Muscle of leg (tissue), 3 donors: ENCODE measurements at regions not wholly inside any gene's neighbourhood (a gene's known extent, or its start where the extent isn't known, plus 50 kb on each side); places are given as distances from the start of the nearest gene placed in this dataset.

Experiments
- DNase-seq: peaks from one replicate; pipeline ENCODE4 v3.0.0; 2013
- H3K27ac ChIP-seq: one replicate; pipeline ENCODE4 v1.5.1; 2013; ENCODE audit warnings: mild to moderate bottlenecking, low read length, control low read depth
- H3K27me3 ChIP-seq: one replicate; pipeline ENCODE4 v1.6.1; 2013; ENCODE audit warnings: low read length; ENCODE audit not compliant: control insufficient read depth, insufficient read depth
- H3K36me3 ChIP-seq: one replicate; pipeline ENCODE4 v1.6.1; 2013; ENCODE audit warnings: low read length; ENCODE audit not compliant: control insufficient read depth, insufficient read depth
- H3K4me1 ChIP-seq: one replicate; pipeline ENCODE4 v1.6.1; 2013; ENCODE audit warnings: low read length; ENCODE audit not compliant: control insufficient read depth, insufficient read depth
- H3K4me3 ChIP-seq: one replicate; pipeline ENCODE4 v1.5.1; 2013; ENCODE audit warnings: low read length, control low read depth
- H3K9me3 ChIP-seq: replicated peaks from 2 replicates; pipeline ENCODE4 v1.6.1; 2013; ENCODE audit warnings: low read depth, low read length; ENCODE audit not compliant: control insufficient read depth
- WGBS: methylation state at CpG from one replicate; pipeline ENCODE4 v1.1.5; 2013; ENCODE audit warnings: missing lambda C conversion rate; ENCODE audit not compliant: insufficient coverage; 5-methylcytosine and 5-hydroxymethylcytosine counted together

GRCh38 chr10:125392609-125393008, 232.2 kb upstream of the CTBP2 start:
- no peaks in the 10 kb centered on the region for H3K27me3 ChIP-seq
- WGBS: no CpG with 5 or more reads among the region's 3 CpGs
- H3K4me1 ChIP-seq: no peaks in the 10 kb centered on the region
- peaks cover 8% of the 10 kb centered on the region for H3K9me3 ChIP-seq
- no peak overlapping the region for H3K27ac ChIP-seq
- peak; percentile 51 for DNase-seq
- H3K36me3 ChIP-seq: no peaks in the 10 kb centered on the region
- no peak overlapping the region for H3K4me3 ChIP-seq

DNA sequence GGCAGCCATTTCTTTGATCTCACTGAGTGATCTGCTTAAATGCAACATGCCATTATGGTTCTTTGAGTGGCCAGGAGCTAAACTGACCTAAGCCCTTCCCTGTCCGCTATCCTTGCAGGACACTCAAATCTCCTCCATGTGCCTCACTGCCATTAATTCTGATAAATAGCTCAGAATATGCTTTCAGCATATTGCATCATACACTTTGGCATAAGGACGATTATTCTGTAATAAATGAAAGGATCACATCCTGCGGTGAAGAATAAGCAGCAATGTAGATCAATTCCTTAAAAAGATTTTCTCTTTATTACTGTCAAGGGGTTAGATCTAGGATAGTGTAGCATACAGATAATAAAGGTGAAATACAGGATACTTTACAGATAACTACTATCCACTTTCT, 231.8 kb upstream of the CTBP2 start:
- no peaks in the 10 kb centered on the region for H3K27me3 ChIP-seq
- peaks cover 8% of the 10 kb centered on the region for H3K9me3 ChIP-seq
- no peaks in the 10 kb centered on the region for H3K36me3 ChIP-seq
- DNase-seq: peak; percentile 15
- no peak overlapping the region for H3K4me3 ChIP-seq
- WGBS: 0% methylated on average over 1 of the region's 3 CpGs
- no peaks in the 10 kb centered on the region for H3K4me1 ChIP-seq
- H3K27ac ChIP-seq: no peak overlapping the region

DNA sequence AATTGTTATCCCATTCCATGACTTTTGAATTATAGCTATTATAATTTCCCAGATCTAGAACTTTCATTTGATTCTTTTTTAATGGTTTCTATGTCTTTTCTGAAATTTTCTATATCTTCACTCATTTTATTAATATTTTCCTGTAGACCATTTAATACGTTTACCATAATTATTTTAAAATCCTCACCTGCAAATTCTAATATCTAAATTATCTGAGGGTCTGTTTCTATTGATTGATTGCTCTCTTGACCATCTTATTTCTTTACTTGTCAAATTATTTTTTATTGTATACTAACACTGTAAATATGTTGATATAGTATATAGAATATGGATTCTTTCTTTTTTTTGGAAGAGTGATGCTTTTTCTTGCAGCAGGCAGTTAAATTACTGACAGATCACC, 229.3 kb upstream of the CTBP2 start:
- H3K4me3 ChIP-seq: no peak overlapping the region
- WGBS: no CpG with 5 or more reads among the region's 1 CpG

DNA sequence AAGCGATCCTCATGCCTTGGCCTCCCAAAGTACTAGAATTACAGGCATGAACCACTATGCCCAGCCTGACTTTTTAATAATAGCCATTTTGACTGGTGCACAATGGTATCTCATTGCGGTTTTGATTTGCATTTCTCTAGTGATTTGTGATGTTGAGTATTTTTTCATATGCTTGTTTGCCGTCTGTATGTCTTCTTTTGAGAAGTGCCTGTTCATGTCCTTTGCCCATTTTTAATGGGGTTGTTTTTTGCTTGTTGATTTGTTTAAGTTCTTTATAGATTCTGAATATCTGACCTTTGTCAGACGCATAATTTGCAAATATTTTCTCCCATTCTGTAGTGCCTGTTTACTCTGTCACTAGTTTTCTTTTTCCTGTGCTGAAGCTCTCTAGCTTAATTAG, 219.2 kb upstream of the CTBP2 start:
- 100% methylated on average over 1 of the region's 4 CpGs for WGBS
- H3K27ac ChIP-seq: no peak overlapping the region
- H3K4me1 ChIP-seq: no peaks in the 10 kb centered on the region
- H3K36me3 ChIP-seq: no peaks in the 10 kb centered on the region
- no peak overlapping the region for H3K4me3 ChIP-seq
- peaks cover 2% of the 10 kb centered on the region for H3K27me3 ChIP-seq
- H3K9me3 ChIP-seq: peaks cover 2% of the 10 kb centered on the region
- no peak for DNase-seq

More for the DNA sequence above, 229.3 kb upstream of the CTBP2 start:
- H3K4me1 ChIP-seq: no peaks in the 10 kb centered on the region
- H3K9me3 ChIP-seq: peaks cover 8% of the 10 kb centered on the region
- DNase-seq: no peak
- no peaks in the 10 kb centered on the region for H3K36me3 ChIP-seq
- no peak overlapping the region for H3K27ac ChIP-seq
- peaks cover 3% of the 10 kb centered on the region for H3K27me3 ChIP-seq

- no peaks in the 10 kb centered on the region for H3K36me3 ChIP-seq
- H3K4me1 ChIP-seq: no peaks in the 10 kb centered on the region
- H3K27ac ChIP-seq: no peak overlapping the region
- H3K27me3 ChIP-seq: peaks cover 2% of the 10 kb centered on the region
- no peak overlapping the region for H3K4me3 ChIP-seq
- peaks cover 2% of the 10 kb centered on the region for H3K9me3 ChIP-seq
- DNase-seq: no peak
Observed at GRCh38 chr10:125377368-125377767, 217.0 kb upstream of the CTBP2 start.

DNA sequence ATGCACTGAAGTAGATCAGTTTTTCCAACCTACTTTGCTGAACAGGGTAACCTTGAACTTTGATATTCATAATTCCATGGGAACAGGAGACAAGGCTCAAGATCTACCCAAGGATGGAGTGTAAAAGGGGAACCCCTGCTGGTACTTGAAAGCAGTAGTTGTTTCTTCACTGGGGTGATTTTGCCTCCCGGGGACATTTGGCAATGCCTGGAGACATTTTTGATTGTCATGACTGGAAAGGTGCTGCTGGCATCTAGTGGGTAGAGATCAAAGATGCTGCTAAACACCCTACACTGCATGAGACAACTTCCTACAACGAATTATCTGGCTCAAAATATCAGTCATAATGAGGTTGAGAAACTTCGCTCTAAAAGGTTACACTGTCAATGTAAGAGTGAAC, 214.8 kb upstream of the CTBP2 start:
- Histone ChIP-seq H3K9me3 (peaks cover 2% of the 10 kb centered on the region), H3K36me3 (no peaks in the 10 kb centered on the region), H3K27me3 (peaks cover 3% of the 10 kb centered on the region), H3K4me1 (no peaks in the 10 kb centered on the region), H3K27ac (no peak overlapping the region), H3K4me3 (no peak overlapping the region)
- DNase-seq: no peak
- WGBS: no CpG with 5 or more reads among the region's 3 CpGs

GRCh38 chr10:125373546-125373945, 213.2 kb upstream of the CTBP2 start:
- no peak overlapping the region for H3K27ac ChIP-seq
- WGBS: 74% methylated on average over 5 of the region's 6 CpGs
- H3K4me3 ChIP-seq: no peak overlapping the region
- H3K4me1 ChIP-seq: no peaks in the 10 kb centered on the region
- H3K27me3 ChIP-seq: peaks cover 3% of the 10 kb centered on the region
- H3K9me3 ChIP-seq: no peaks in the 10 kb centered on the region
- DNase-seq: no peak
- H3K36me3 ChIP-seq: no peaks in the 10 kb centered on the region

DNA sequence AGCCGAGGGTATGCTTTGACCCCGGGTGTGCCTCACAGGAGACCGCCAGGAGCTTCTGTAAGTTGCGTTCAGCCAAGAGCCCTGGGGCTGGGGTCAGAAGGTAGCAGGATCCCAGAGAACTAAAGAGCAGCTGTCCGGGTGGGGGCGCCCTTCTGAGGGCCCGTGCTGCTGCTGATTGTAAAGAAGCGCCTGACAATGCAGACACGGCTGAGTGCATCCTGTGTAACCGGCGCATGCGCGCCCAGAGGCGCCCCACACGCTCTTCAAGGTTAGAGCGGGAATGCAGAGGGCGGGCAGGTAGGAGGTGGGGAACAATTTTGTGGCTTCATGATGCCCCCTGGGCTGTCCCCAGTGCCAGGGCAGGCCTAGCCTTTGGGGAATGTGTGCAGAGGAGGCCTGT, 210.2 kb upstream of the CTBP2 start:
- 27% methylated on average over 17 of the region's 17 CpGs for WGBS

DNA sequence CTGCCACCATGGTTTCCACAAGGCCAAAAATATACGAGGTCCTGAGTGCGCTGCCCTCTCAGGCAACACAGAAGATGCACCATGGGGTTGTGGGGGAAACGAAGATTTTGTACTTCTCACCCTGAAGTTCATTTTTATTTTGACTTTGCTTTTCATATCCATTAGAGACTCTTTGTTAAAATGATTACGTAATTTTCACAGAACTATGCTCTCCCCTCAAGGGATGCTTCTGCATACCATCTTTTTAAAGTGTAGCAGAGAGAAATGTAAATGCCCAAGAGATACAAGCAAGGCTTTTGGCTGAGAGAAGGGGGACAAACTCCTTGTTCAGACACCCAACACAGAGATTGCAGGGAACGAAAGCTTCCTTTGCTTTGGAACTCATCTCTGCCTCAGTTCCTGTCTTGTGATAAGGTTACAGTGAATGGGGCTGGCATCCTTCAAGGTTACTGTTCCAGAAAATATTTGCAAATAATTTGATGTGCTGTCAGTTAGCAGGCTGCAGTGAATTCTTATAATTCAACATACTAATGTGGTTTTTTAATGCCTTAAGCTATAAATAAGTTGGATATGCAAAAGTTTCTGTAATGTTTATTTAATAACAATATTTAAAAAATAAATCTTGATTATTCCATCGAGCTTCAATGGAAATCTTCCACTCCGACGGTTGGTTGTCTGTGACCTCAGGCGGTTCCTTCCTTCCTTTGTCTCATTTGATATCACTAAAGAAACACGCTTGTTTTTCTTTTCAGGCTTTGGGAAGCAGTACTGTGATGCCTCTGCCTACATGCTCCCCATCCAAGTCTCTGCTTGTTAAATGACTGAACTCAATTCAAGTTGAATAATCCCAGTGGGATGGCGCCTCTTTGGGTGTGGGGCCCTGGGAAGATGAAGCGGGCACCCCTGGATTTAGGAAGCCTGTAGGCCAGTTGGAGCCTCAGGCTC, 209.3 kb upstream of the CTBP2 start:
- DNase-seq: no peak
- no peaks in the 10 kb centered on the region for H3K9me3 ChIP-seq
- no peaks in the 10 kb centered on the region for H3K36me3 ChIP-seq
- WGBS: 85% methylated on average over 6 of the region's 12 CpGs
- H3K4me3 ChIP-seq: no peak overlapping the region
- no peaks in the 10 kb centered on the region for H3K4me1 ChIP-seq
- H3K27ac ChIP-seq: no peak overlapping the region
- peaks cover 2% of the 10 kb centered on the region for H3K27me3 ChIP-seq

More for the DNA sequence above, 210.2 kb upstream of the CTBP2 start:
- no peaks in the 10 kb centered on the region for H3K9me3 ChIP-seq
- no peak overlapping the region for H3K27ac ChIP-seq
- peaks cover 2% of the 10 kb centered on the region for H3K27me3 ChIP-seq
- H3K36me3 ChIP-seq: no peaks in the 10 kb centered on the region
- H3K4me1 ChIP-seq: no peaks in the 10 kb centered on the region
- H3K4me3 ChIP-seq: no peak overlapping the region
- no peak for DNase-seq

DNA sequence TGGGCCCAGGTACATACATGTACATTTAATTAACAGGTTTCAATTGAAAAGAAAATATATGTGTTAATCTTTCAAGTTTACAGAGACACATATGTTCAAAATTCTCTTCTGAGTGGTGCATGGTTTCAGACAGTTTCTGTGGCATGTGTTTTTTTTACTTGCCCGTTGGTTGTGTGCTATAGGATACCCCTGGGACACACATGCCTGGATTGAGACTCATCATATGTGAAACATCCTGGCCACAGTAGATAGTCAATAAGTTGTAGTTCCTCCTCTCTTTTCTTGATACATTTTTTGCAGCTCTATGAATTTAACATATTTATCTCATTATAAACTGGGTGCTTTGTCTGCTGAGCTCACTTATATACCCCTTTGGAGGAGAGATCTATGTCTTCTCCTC, 207.8 kb upstream of the CTBP2 start:
- no peaks in the 10 kb centered on the region for H3K36me3 ChIP-seq
- H3K9me3 ChIP-seq: no peaks in the 10 kb centered on the region
- no peak overlapping the region for H3K27ac ChIP-seq
- no peaks in the 10 kb centered on the region for H3K4me1 ChIP-seq
- no CpG with 5 or more reads among the region's 1 CpG for WGBS
- no peak overlapping the region for H3K4me3 ChIP-seq
- no peak for DNase-seq
- H3K27me3 ChIP-seq: peaks cover 2% of the 10 kb centered on the region
